Esophagus muscularis mucosa (tissue), 3 donors: ENCODE measurements at regions not wholly inside any gene's neighbourhood (a gene's known extent, or its start where the extent isn't known, plus 50 kb on each side); places are given as distances from the start of the nearest gene placed in this dataset.

ENCODE experiments used
- POLR2A ChIP-seq: fragments of 450-650 bp; IDR thresholded peaks from one replicate; pipeline ENCODE4 v1.6.1; 2017; ENCODE audit warnings: antibody characterized with exemption, moderate library complexity, mild to moderate bottlenecking, low read depth
- POLR2AphosphoS5 ChIP-seq, 2 donors: sonication (generic); formaldehyde crosslinking; IDR thresholded peaks; one replicate each; pipeline ENCODE4 v1.6.1; 2017; ENCODE audit warnings: antibody characterized with exemption in 2 of 2
- TF ChIP-seq, protein P1 (sequence below), 3 experiments: fragments of 200-600 bp in 2 of 3; fragments of 450-650 bp in 1 of 3; sonication (generic) in 2 of 3; IDR thresholded peaks; one replicate each; pipeline ENCODE4 v1.5.1; 2017 to 2019; ENCODE audit warnings: antibody characterized with exemption in 3 of 3, mild to moderate bottlenecking in 2 of 3, moderate library complexity in 1 of 3

- no peak for TF ChIP-seq POLR2AphosphoS5 (IDR thresholded peaks at IDR 0.05)
- TF ChIP-seq, protein P1, sequence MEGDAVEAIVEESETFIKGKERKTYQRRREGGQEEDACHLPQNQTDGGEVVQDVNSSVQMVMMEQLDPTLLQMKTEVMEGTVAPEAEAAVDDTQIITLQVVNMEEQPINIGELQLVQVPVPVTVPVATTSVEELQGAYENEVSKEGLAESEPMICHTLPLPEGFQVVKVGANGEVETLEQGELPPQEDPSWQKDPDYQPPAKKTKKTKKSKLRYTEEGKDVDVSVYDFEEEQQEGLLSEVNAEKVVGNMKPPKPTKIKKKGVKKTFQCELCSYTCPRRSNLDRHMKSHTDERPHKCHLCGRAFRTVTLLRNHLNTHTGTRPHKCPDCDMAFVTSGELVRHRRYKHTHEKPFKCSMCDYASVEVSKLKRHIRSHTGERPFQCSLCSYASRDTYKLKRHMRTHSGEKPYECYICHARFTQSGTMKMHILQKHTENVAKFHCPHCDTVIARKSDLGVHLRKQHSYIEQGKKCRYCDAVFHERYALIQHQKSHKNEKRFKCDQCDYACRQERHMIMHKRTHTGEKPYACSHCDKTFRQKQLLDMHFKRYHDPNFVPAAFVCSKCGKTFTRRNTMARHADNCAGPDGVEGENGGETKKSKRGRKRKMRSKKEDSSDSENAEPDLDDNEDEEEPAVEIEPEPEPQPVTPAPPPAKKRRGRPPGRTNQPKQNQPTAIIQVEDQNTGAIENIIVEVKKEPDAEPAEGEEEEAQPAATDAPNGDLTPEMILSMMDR (IDR thresholded peaks at IDR 0.05): no peak
- TF ChIP-seq POLR2A: no peak
These were observed 529.2 kb upstream of the GOLIM4 start for GRCh38 chr3:168624892-168625448.
